GM12875 (cell line): ENCODE measurements at regions not wholly inside any gene's neighbourhood (a gene's known extent, or its start where the extent isn't known, plus 50 kb on each side); places are given as distances from the start of the nearest gene placed in this dataset.
"Not testable (repeated sequence)": the region's sequence is repeated elsewhere in the genome, so short reads cannot be mapped to it uniquely, and the experiment has no call there.

Experiments
- H3K4me3 ChIP-seq: one replicate; pipeline ENCODE4 v1.5.1; 2011; ENCODE audit warnings: low read depth, low read length, control low read depth
- CTCF ChIP-seq: IDR thresholded peaks from 2 replicates; pipeline ENCODE4 v1.5.1; 2011; ENCODE audit warnings: low read depth, mild to moderate bottlenecking, control low read depth, inconsistent platforms, low read length, moderate library complexity, borderline replicate concordance; ENCODE audit not compliant: insufficient read depth

DNA sequence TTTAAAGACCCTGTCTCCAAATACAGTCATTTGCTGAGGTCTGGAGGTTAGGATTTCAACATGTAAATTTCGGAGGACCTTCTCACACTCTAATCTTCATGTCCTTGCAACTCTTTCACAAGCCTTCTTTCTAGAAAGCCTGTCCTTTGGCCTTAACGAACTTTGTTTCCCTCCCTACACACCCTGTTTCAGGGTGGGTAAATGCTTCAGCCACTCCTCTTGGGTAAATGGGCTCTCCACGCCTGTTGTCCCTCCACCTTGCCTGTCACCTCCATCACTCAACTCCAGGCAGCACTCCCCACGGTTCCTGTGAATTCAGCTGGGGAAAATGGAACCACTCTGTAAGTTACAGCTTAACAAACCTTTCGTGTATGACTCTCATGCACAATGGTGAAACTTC lies 84.0 kb upstream of the COG2 start:
- H3K4me3 ChIP-seq = no peak overlapping the region

GRCh38 chr1:230556453-230556852 lies 85.8 kb upstream of the COG2 start:
- no peak for TF ChIP-seq CTCF
- no peak overlapping the region for H3K4me3 ChIP-seq

More for the DNA sequence above, 84.0 kb upstream of the COG2 start:
- no peak for TF ChIP-seq CTCF

GRCh38 chr1:230555814-230556213 lies 86.5 kb upstream of the COG2 start:
- no peak overlapping the region for H3K4me3 ChIP-seq
- no peak for TF ChIP-seq CTCF

- no peak for TF ChIP-seq CTCF
- no peak overlapping the region for H3K4me3 ChIP-seq
Observed at GRCh38 chr1:230552880-230553279, 89.4 kb upstream of the COG2 start.

- H3K4me3 ChIP-seq = not testable (repeated sequence)
Observed at GRCh38 chr1:230550945-230551344, 91.3 kb upstream of the COG2 start.

DNA sequence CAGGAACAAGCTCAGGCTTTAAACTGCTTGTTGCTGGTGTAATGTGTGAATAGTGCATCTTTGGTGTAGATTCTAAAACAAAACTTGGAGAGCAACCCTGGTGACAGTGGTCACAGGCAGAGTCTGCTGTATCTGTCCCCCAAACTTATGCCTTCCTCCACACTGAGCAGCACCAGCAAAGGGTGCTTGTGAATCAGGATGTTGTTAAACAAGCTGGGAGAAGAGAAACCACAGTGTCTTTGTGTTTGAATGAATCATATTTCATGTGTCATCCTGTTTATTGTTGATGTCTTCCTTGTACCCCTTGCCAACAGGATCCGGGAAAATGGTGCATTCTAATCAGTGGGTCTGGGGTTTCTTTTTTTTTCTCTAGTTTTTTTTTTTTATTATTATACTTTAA lies 91.9 kb upstream of the COG2 start:
- H3K4me3 ChIP-seq = no peak overlapping the region
- TF ChIP-seq CTCF = no peak

- H3K4me3 ChIP-seq = no peak overlapping the region
- TF ChIP-seq CTCF = no peak
Observed at GRCh38 chr1:230549625-230550024, 92.7 kb upstream of the COG2 start.

- TF ChIP-seq CTCF = no peak
- no peak overlapping the region for H3K4me3 ChIP-seq
Observed at GRCh38 chr1:230548997-230549396, 93.3 kb upstream of the COG2 start.
